ENCODE measurements at regions not wholly inside any gene's neighbourhood (a gene's known extent, or its start where the extent isn't known, plus 50 kb on each side); places are given as distances from the start of the nearest gene placed in this dataset.

- TF ChIP-seq POLR2AphosphoS5 (IDR thresholded peaks at IDR 0.05; ENCODE audit: insufficient read depth, low read depth, low read length): no peak
- no peak for TF ChIP-seq CTCF (IDR thresholded peaks at IDR 0.05; ENCODE audit: extremely low read depth in 1 of 2, insufficient read depth in 1 of 2, low read depth in 1 of 2, low read length in 2 of 2)
Measured at GRCh38 chr6:4378319-4378996, 243.1 kb upstream of the ECI2 start.
